GM23338 (cell line): ENCODE measurements at regions not wholly inside any gene's neighbourhood (a gene's known extent, or its start where the extent isn't known, plus 50 kb on each side); places are given as distances from the start of the nearest gene placed in this dataset.

ENCODE experiments used
- CREB1 ChIP-seq: fragments of 250-450 bp; sonication (Bioruptor Pico); IDR thresholded peaks from 2 replicates; pipeline ENCODE4 v1.5.0; 2020; ENCODE audit warnings: low read depth, mild to moderate bottlenecking, moderate library complexity
- EZH2 ChIP-seq: fragments of 200-600 bp; sonication (generic); IDR thresholded peaks from one replicate; pipeline ENCODE4 v1.8.0; 2017; ENCODE audit warnings: antibody characterized with exemption, mild to moderate bottlenecking, low read depth; ENCODE audit not compliant: unreplicated experiment
- EZH2phosphoT487 ChIP-seq: fragments of 200-600 bp; sonication (generic); IDR thresholded peaks from one replicate; pipeline ENCODE4 v1.8.1; 2018; ENCODE audit warnings: antibody characterized with exemption; ENCODE audit not compliant: unreplicated experiment
- JUNB ChIP-seq: IDR thresholded peaks from one replicate; pipeline ENCODE4 v1.6.1; 2016; ENCODE audit warnings: antibody characterized with exemption; ENCODE audit not compliant: unreplicated experiment
- POLR2AphosphoS5 ChIP-seq: IDR thresholded peaks from 2 replicates; pipeline ENCODE4 v1.6.1; 2016; ENCODE audit warnings: antibody characterized with exemption, low read depth
- STAT1 ChIP-seq: IDR thresholded peaks from one replicate; pipeline ENCODE4 v1.6.1; 2016; ENCODE audit warnings: antibody characterized with exemption; ENCODE audit not compliant: unreplicated experiment
- ZNF114 ChIP-seq: fragments of 250-450 bp; sonication (Bioruptor Pico); IDR thresholded peaks from 2 replicates; pipeline ENCODE4 v1.5.0; 2020; ENCODE audit warnings: mild to moderate bottlenecking, moderate library complexity
- ZNF331 ChIP-seq: fragments of 250-450 bp; sonication (Bioruptor Pico); IDR thresholded peaks from 2 replicates; pipeline ENCODE4 v1.5.0; 2020; ENCODE audit warnings: low read depth, mild to moderate bottlenecking, moderate library complexity
- TF ChIP-seq, protein P1 (sequence below), 2 experiments: fragments of 200-600 bp in 1 of 2; sonication (generic) in 1 of 2; conservative IDR thresholded peaks; 2 replicates each; pipeline versions ENCODE4 v1.5.1 to v1.6.1; 2016 to 2017; ENCODE audit warnings: antibody characterized with exemption in 2 of 2, low read depth in 2 of 2, mild to moderate bottlenecking in 2 of 2, moderate library complexity in 1 of 2
- TF ChIP-seq, protein P2 (sequence below): IDR thresholded peaks from 2 replicates; pipeline ENCODE4 v1.6.1; 2016; ENCODE audit warnings: antibody characterized with exemption
- TF ChIP-seq, protein P3 (sequence below): IDR thresholded peaks from one replicate; pipeline ENCODE4 v1.6.1; 2018; ENCODE audit warnings: antibody characterized with exemption; ENCODE audit not compliant: unreplicated experiment

DNA sequence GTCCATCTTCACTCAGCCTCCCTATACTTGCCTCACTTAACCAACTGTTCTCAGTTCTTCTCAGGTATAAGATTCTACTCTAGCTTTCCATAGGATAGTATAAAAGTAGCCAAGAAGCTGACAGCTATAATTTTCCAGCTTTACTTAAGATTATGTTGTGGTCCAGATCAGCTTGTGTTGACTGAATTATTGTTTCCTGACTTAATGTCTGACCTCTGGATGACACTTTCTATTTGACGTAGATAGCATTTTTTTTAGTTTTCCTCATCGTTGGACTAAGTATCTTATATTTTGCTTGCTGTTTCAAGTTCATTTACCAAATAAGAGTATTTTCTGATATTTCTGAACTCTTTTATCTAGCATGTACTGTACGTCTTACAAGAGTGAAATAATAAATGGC lies 1272.5 kb upstream of the CDH2 start:
- TF ChIP-seq POLR2AphosphoS5 (no peak), EZH2 (no peak), EZH2phosphoT487 (no peak), CREB1 (no peak), STAT1 (no peak), ZNF114 (no peak), ZNF331 (CRISPR knock-in tag) (no peak), JUNB (no peak)
- TF ChIP-seq, protein P1, sequence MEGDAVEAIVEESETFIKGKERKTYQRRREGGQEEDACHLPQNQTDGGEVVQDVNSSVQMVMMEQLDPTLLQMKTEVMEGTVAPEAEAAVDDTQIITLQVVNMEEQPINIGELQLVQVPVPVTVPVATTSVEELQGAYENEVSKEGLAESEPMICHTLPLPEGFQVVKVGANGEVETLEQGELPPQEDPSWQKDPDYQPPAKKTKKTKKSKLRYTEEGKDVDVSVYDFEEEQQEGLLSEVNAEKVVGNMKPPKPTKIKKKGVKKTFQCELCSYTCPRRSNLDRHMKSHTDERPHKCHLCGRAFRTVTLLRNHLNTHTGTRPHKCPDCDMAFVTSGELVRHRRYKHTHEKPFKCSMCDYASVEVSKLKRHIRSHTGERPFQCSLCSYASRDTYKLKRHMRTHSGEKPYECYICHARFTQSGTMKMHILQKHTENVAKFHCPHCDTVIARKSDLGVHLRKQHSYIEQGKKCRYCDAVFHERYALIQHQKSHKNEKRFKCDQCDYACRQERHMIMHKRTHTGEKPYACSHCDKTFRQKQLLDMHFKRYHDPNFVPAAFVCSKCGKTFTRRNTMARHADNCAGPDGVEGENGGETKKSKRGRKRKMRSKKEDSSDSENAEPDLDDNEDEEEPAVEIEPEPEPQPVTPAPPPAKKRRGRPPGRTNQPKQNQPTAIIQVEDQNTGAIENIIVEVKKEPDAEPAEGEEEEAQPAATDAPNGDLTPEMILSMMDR (conservative IDR thresholded peaks at IDR 0.05; ENCODE audit: low read depth in 2 of 2): no peak
- TF ChIP-seq, protein P2, sequence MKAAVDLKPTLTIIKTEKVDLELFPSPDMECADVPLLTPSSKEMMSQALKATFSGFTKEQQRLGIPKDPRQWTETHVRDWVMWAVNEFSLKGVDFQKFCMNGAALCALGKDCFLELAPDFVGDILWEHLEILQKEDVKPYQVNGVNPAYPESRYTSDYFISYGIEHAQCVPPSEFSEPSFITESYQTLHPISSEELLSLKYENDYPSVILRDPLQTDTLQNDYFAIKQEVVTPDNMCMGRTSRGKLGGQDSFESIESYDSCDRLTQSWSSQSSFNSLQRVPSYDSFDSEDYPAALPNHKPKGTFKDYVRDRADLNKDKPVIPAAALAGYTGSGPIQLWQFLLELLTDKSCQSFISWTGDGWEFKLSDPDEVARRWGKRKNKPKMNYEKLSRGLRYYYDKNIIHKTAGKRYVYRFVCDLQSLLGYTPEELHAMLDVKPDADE: no peak
- TF ChIP-seq, protein P3, sequence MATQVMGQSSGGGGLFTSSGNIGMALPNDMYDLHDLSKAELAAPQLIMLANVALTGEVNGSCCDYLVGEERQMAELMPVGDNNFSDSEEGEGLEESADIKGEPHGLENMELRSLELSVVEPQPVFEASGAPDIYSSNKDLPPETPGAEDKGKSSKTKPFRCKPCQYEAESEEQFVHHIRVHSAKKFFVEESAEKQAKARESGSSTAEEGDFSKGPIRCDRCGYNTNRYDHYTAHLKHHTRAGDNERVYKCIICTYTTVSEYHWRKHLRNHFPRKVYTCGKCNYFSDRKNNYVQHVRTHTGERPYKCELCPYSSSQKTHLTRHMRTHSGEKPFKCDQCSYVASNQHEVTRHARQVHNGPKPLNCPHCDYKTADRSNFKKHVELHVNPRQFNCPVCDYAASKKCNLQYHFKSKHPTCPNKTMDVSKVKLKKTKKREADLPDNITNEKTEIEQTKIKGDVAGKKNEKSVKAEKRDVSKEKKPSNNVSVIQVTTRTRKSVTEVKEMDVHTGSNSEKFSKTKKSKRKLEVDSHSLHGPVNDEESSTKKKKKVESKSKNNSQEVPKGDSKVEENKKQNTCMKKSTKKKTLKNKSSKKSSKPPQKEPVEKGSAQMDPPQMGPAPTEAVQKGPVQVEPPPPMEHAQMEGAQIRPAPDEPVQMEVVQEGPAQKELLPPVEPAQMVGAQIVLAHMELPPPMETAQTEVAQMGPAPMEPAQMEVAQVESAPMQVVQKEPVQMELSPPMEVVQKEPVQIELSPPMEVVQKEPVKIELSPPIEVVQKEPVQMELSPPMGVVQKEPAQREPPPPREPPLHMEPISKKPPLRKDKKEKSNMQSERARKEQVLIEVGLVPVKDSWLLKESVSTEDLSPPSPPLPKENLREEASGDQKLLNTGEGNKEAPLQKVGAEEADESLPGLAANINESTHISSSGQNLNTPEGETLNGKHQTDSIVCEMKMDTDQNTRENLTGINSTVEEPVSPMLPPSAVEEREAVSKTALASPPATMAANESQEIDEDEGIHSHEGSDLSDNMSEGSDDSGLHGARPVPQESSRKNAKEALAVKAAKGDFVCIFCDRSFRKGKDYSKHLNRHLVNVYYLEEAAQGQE: no peak
